Right atrium auricular region (tissue), 2 donors: ENCODE measurements at regions not wholly inside any gene's neighbourhood (a gene's known extent, or its start where the extent isn't known, plus 50 kb on each side); places are given as distances from the start of the nearest gene placed in this dataset.

Experiments used
- DNase-seq: peaks from one replicate; pipeline ENCODE4 v3.0.0-alpha.2; 2019; ENCODE audit warnings: low spot score
- H3K27ac ChIP-seq, 2 donors: fragments of 200-600 bp; sonication (generic); 1 replicate in 1 of 2; 2 replicates in 1 of 2; pipeline ENCODE4 v1.5.1; 2016 to 2019
- H3K27me3 ChIP-seq, 2 donors: fragments of 200-600 bp; sonication (generic); one replicate each; pipeline versions ENCODE4 v1.5.1 to v1.6.0; 2017 to 2019
- H3K36me3 ChIP-seq: fragments of 200-600 bp; sonication (generic); one replicate; pipeline ENCODE4 v1.5.1; 2016
- H3K4me1 ChIP-seq, 2 donors: fragments of 200-600 bp; sonication (generic); one replicate each; pipeline versions ENCODE4 v1.5.1 to v1.6.0; 2017 to 2019
- H3K4me3 ChIP-seq, 2 donors: fragments of 200-600 bp; sonication (generic); 1 replicate in 1 of 2; 2 replicates in 1 of 2; pipeline ENCODE4 v1.5.1; 2017 to 2019; ENCODE audit warnings: mild to moderate bottlenecking in 1 of 2, moderate library complexity in 1 of 2
- H3K9me3 ChIP-seq, 2 donors: fragments of 200-600 bp; sonication (generic); one replicate each; pipeline ENCODE4 v1.5.1; 2019
- CTCF ChIP-seq, 2 donors: fragments of 200-600 bp; sonication (generic); IDR thresholded peaks; one replicate each; pipeline ENCODE4 v1.5.1; 2019; ENCODE audit warnings: antibody characterized with exemption in 2 of 2

- TF ChIP-seq CTCF (IDR thresholded peaks at IDR 0.05), result no peak
These were observed 126.0 kb upstream of the ACO1 start for GRCh38 chr9:32258482-32258881.

GRCh38 chr9:32260151-32260862, 124.1 kb upstream of the ACO1 start:
- Histone ChIP-seq H3K27me3 (no peaks in the 10 kb centered on the region), H3K4me1 (no peaks in the 10 kb centered on the region), H3K4me3 (no peak overlapping the region), H3K9me3 (no peaks in the 10 kb centered on the region), H3K27ac (no peak overlapping the region), H3K36me3 (no peaks in the 10 kb centered on the region)
- no peak for TF ChIP-seq CTCF (IDR thresholded peaks at IDR 0.05)
- DNase-seq, result no peak

More at GRCh38 chr9:32258482-32258881, 126.0 kb upstream of the ACO1 start:
- no peaks in the 10 kb centered on the region for H3K9me3 ChIP-seq
- no peaks in the 10 kb centered on the region for H3K36me3 ChIP-seq
- H3K27ac ChIP-seq, result no peak overlapping the region
- H3K27me3 ChIP-seq, result no peaks in the 10 kb centered on the region
- H3K4me3 ChIP-seq, result no peak overlapping the region
- no peaks in the 10 kb centered on the region for H3K4me1 ChIP-seq
- DNase-seq, result no peak

- no peak overlapping the region for H3K4me3 ChIP-seq
- H3K36me3 ChIP-seq, result no peaks in the 10 kb centered on the region
- H3K9me3 ChIP-seq, result no peaks in the 10 kb centered on the region
- H3K4me1 ChIP-seq, result no peaks in the 10 kb centered on the region
- no peak for DNase-seq
- no peak overlapping the region for H3K27ac ChIP-seq
- no peak for TF ChIP-seq CTCF (IDR thresholded peaks at IDR 0.05)
- H3K27me3 ChIP-seq, result no peaks in the 10 kb centered on the region
These were observed 120.1 kb upstream of the ACO1 start for GRCh38 chr9:32264170-32264864.

GRCh38 chr9:32265037-32265436, 119.4 kb upstream of the ACO1 start:
- no peak for TF ChIP-seq CTCF (IDR thresholded peaks at IDR 0.05)
- no peak overlapping the region for H3K4me3 ChIP-seq
- no peaks in the 10 kb centered on the region for H3K36me3 ChIP-seq
- no peaks in the 10 kb centered on the region for H3K4me1 ChIP-seq
- H3K9me3 ChIP-seq, result no peaks in the 10 kb centered on the region
- DNase-seq, result no peak
- H3K27me3 ChIP-seq, result no peaks in the 10 kb centered on the region
- H3K27ac ChIP-seq, result no peak overlapping the region

- Histone ChIP-seq H3K36me3 (no peaks in the 10 kb centered on the region), H3K27ac (no peak overlapping the region), H3K4me3 (no peak overlapping the region), H3K4me1 (no peaks in the 10 kb centered on the region), H3K27me3 (no peaks in the 10 kb centered on the region), H3K9me3 (no peaks in the 10 kb centered on the region)
- TF ChIP-seq CTCF (IDR thresholded peaks at IDR 0.05), result no peak
- no peak for DNase-seq
These were observed 105.5 kb upstream of the ACO1 start for GRCh38 chr9:32278991-32279390.
